ENCODE measurements at regions not wholly inside any gene's neighbourhood (a gene's known extent, or its start where the extent isn't known, plus 50 kb on each side); places are given as distances from the start of the nearest gene placed in this dataset.

- intact Hi-C loops (cut with DNase I), result no loop called here
- peaks cover 0 to 5% (median 0%) of the 10 kb centered on the region in 4 donors for H3K4me1 ChIP-seq
- WGBS (ENCODE audit: insufficient coverage, low coverage, low lambda C conversion rate, missing lambda C conversion rate), result 63% methylated on average over 3 of the region's 3 CpGs
- TF ChIP-seq POLR2A (IDR thresholded peaks at IDR 0.05), result no peak
- TF ChIP-seq CTCF (IDR thresholded peaks at IDR 0.05), result no peak
- no peaks in the 10 kb centered on the region for H3K36me3 ChIP-seq
- H3K27me3 ChIP-seq, result no peaks in the 10 kb centered on the region
- H3K4me3 ChIP-seq, result no peak overlapping the region
- no peak overlapping the region for H3K27ac ChIP-seq
- ATAC-seq (no peak), DNase-seq (no peak)
- H3K9me3 ChIP-seq, result no peaks in the 10 kb centered on the region
Measured at GRCh38 chr2:126302043-126302442, 353.9 kb upstream of the GYPC start.

- intact Hi-C loops (cut with DNase I), result no loop called here
- WGBS (ENCODE audit: insufficient coverage, low coverage, low lambda C conversion rate, missing lambda C conversion rate), result 80% methylated on average over 4 of the region's 5 CpGs
Measured at GRCh38 chr2:126303113-126303512, 352.8 kb upstream of the GYPC start.

GRCh38 chr2:126304154-126304553, 351.8 kb upstream of the GYPC start:
- peak; percentile 33 to 73 (median 61) for ATAC-seq

More at GRCh38 chr2:126303113-126303512, 352.8 kb upstream of the GYPC start:
- TF ChIP-seq POLR2A (IDR thresholded peaks at IDR 0.05), result no peak
- no peak for TF ChIP-seq CTCF (IDR thresholded peaks at IDR 0.05)
- Histone ChIP-seq H3K27ac (no peak overlapping the region), H3K4me1 (peaks cover 0 to 5% (median 0%) of the 10 kb centered on the region in 4 donors), H3K9me3 (no peaks in the 10 kb centered on the region), H3K27me3 (no peaks in the 10 kb centered on the region), H3K36me3 (no peaks in the 10 kb centered on the region), H3K4me3 (no peak overlapping the region)
- DNase-seq (no peak), ATAC-seq (no peak)

GRCh38 chr2:126306539-126306938, 349.4 kb upstream of the GYPC start:
- intact Hi-C loops (cut with DNase I), result no loop called here
- Histone ChIP-seq H3K9me3 (no peaks in the 10 kb centered on the region), H3K27me3 (no peaks in the 10 kb centered on the region), H3K4me1 (peaks cover 0 to 5% (median 0%) of the 10 kb centered on the region in 4 donors), H3K4me3 (no peak overlapping the region), H3K27ac (no peak overlapping the region), H3K36me3 (no peaks in the 10 kb centered on the region)
- ATAC-seq (no peak), DNase-seq (no peak)
- WGBS (ENCODE audit: insufficient coverage, low coverage, low lambda C conversion rate, missing lambda C conversion rate), result 74% methylated on average over 4 of the region's 4 CpGs
- no peak for TF ChIP-seq POLR2A (IDR thresholded peaks at IDR 0.05)
- no peak for TF ChIP-seq CTCF (IDR thresholded peaks at IDR 0.05)

More at GRCh38 chr2:126304154-126304553, 351.8 kb upstream of the GYPC start:
- no peaks in the 10 kb centered on the region for H3K27me3 ChIP-seq
- H3K4me3 ChIP-seq, result no peak overlapping the region
- no peak for DNase-seq
- WGBS (ENCODE audit: insufficient coverage, low coverage, low lambda C conversion rate, missing lambda C conversion rate), result 34% methylated on average over 2 of the region's 2 CpGs
- no peaks in the 10 kb centered on the region for H3K36me3 ChIP-seq
- H3K27ac ChIP-seq, result no peak overlapping the region
- peaks cover 0 to 5% (median 0%) of the 10 kb centered on the region in 4 donors for H3K4me1 ChIP-seq
- intact Hi-C loops (cut with DNase I), result no loop called here
- no peaks in the 10 kb centered on the region for H3K9me3 ChIP-seq
- TF ChIP-seq POLR2A (IDR thresholded peaks at IDR 0.05) (no peak), CTCF (IDR thresholded peaks at IDR 0.05) (no peak)

- Histone ChIP-seq H3K27me3 (no peaks in the 10 kb centered on the region), H3K4me3 (no peak overlapping the region), H3K4me1 (peaks cover 0 to 5% (median 0%) of the 10 kb centered on the region in 4 donors), H3K27ac (no peak overlapping the region), H3K36me3 (no peaks in the 10 kb centered on the region), H3K9me3 (no peaks in the 10 kb centered on the region)
- WGBS (ENCODE audit: insufficient coverage, low coverage, low lambda C conversion rate, missing lambda C conversion rate), result 66% methylated on average over 4 of the region's 8 CpGs
- ATAC-seq (no peak), DNase-seq (no peak)
- intact Hi-C loops (cut with DNase I), result no loop called here
- TF ChIP-seq CTCF (IDR thresholded peaks at IDR 0.05) (no peak), POLR2A (IDR thresholded peaks at IDR 0.05) (no peak)
Measured at GRCh38 chr2:126307740-126308139, 348.2 kb upstream of the GYPC start.

Data from right lobe of liver (tissue), 6 donors.